ENCODE measurements at regions not wholly inside any gene's neighbourhood (a gene's known extent, or its start where the extent isn't known, plus 50 kb on each side); places are given as distances from the start of the nearest gene placed in this dataset.

GRCh38 chr16:73823205-73823849 is 473.3 kb upstream of the PSMD7 start:
- TF ChIP-seq CTCF (conservative IDR thresholded peaks at IDR 0.05; ENCODE audit: low read depth, low read length) = no peak
- no peak for TF ChIP-seq RAD21 (IDR thresholded peaks at IDR 0.05; ENCODE audit: low read length)
- TF ChIP-seq CEBPB (IDR thresholded peaks at IDR 0.05; ENCODE audit: low read depth, low read length) = no peak
- TF ChIP-seq MAZ (IDR thresholded peaks at IDR 0.05; ENCODE audit: borderline replicate concordance, low read depth, low read length) = no peak
- TF ChIP-seq FOS (IDR thresholded peaks at IDR 0.05; ENCODE audit: low read depth, low read length) = no peak
- no peak for TF ChIP-seq BHLHE40 (IDR thresholded peaks at IDR 0.05; ENCODE audit: low read depth, low read length)
- no peak for TF ChIP-seq NFE2L2 (IDR thresholded peaks at IDR 0.05; ENCODE audit: low read depth, low read length)
- TF ChIP-seq POLR2A (IDR thresholded peaks at IDR 0.05; ENCODE audit: low read depth, low read length) = no peak
- TF ChIP-seq MXI1 (IDR thresholded peaks at IDR 0.05; ENCODE audit: borderline replicate concordance, low read depth, low read length) = no peak
- TF ChIP-seq USF2 (IDR thresholded peaks at IDR 0.05; ENCODE audit: low read depth, low read length) = no peak
- no peak for TF ChIP-seq SMC3 (IDR thresholded peaks at IDR 0.05; ENCODE audit: low read depth, low read length)
- TF ChIP-seq RFX5 (IDR thresholded peaks at IDR 0.05; ENCODE audit: low read depth, low read length) = no peak
